Stomach (tissue), 4 donors: ENCODE measurements at regions not wholly inside any gene's neighbourhood (a gene's known extent, or its start where the extent isn't known, plus 50 kb on each side); places are given as distances from the start of the nearest gene placed in this dataset.

ENCODE experiments used
- POLR2A ChIP-seq, 4 donors: fragments of 450-650 bp; IDR thresholded peaks; one replicate each; pipeline ENCODE4 v1.6.1; 2016; ENCODE audit warnings: antibody characterized with exemption in 4 of 4, control low read depth in 2 of 4, mild to moderate bottlenecking in 1 of 4, moderate library complexity in 1 of 4
- POLR2AphosphoS5 ChIP-seq, 3 donors: sonication (generic); formaldehyde crosslinking; IDR thresholded peaks; one replicate each; pipeline ENCODE4 v1.6.1; 2016; ENCODE audit warnings: antibody characterized with exemption in 3 of 3
- TF ChIP-seq, protein P1 (sequence below), 7 experiments: fragments of 450-650 bp in 4 of 7; fragments of 200-600 bp in 3 of 7; sonication (generic) in 3 of 7; IDR thresholded peaks; one replicate each; pipeline ENCODE4 v1.5.1; 2016 to 2019; ENCODE audit warnings: antibody characterized with exemption in 7 of 7, control low read depth in 2 of 7, mild to moderate bottlenecking in 1 of 7

DNA sequence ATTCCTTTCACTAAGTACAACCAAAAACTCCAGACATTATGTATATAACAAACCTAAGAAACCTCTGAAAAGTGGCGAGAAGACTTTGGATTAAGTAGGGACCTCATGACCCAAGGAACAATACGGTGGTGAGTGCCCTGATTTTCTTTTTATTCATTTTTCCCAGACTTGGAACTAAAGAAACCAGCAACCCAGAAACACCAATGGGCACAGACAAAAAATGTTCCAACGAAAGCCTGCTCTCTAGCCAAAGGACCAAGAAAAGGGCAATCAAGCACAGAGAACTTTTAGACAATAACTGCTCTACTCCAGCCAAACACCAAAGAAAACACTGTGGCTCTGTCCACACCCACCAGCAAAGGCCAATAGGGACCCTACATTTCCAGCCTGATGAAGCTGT lies 66.2 kb upstream of the SSBP2 start:
- TF ChIP-seq, protein P1, sequence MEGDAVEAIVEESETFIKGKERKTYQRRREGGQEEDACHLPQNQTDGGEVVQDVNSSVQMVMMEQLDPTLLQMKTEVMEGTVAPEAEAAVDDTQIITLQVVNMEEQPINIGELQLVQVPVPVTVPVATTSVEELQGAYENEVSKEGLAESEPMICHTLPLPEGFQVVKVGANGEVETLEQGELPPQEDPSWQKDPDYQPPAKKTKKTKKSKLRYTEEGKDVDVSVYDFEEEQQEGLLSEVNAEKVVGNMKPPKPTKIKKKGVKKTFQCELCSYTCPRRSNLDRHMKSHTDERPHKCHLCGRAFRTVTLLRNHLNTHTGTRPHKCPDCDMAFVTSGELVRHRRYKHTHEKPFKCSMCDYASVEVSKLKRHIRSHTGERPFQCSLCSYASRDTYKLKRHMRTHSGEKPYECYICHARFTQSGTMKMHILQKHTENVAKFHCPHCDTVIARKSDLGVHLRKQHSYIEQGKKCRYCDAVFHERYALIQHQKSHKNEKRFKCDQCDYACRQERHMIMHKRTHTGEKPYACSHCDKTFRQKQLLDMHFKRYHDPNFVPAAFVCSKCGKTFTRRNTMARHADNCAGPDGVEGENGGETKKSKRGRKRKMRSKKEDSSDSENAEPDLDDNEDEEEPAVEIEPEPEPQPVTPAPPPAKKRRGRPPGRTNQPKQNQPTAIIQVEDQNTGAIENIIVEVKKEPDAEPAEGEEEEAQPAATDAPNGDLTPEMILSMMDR (IDR thresholded peaks at IDR 0.05), result no peak
- TF ChIP-seq POLR2AphosphoS5 (IDR thresholded peaks at IDR 0.05) (no peak), POLR2A (IDR thresholded peaks at IDR 0.05) (no peak)
